ENCODE measurements at regions not wholly inside any gene's neighbourhood (a gene's known extent, or its start where the extent isn't known, plus 50 kb on each side); places are given as distances from the start of the nearest gene placed in this dataset.
"Not testable (repeated sequence)": the region's sequence is repeated elsewhere in the genome, so short reads cannot be mapped to it uniquely, and the experiment has no call there.

- no peak for DNase-seq
These were observed 127.7 kb downstream of the ALDH8A1 start for GRCh38 chr6:134821928-134822864.

GRCh38 chr6:134821397-134821796, 128.5 kb downstream of the ALDH8A1 start:
- DNase-seq: no peak

GRCh38 chr6:134819863-134820800, 129.8 kb downstream of the ALDH8A1 start:
- no peak for DNase-seq

- DNase-seq: no peak
These were observed 130.7 kb downstream of the ALDH8A1 start for GRCh38 chr6:134819236-134819635.

- no peak for DNase-seq
These were observed 132.5 kb downstream of the ALDH8A1 start for GRCh38 chr6:134817448-134817847.

- DNase-seq: no peak
These were observed 133.1 kb downstream of the ALDH8A1 start for GRCh38 chr6:134816780-134817179.

GRCh38 chr6:134816300-134816699, 133.6 kb downstream of the ALDH8A1 start:
- DNase-seq: no peak

GRCh38 chr6:134814076-134814695, 135.7 kb downstream of the ALDH8A1 start:
- no peak for DNase-seq

- no peak for DNase-seq
These were observed 136.8 kb downstream of the ALDH8A1 start for GRCh38 chr6:134813146-134813545.

GRCh38 chr6:134810402-134810801, 139.5 kb downstream of the ALDH8A1 start:
- no peak for DNase-seq

- no peak for DNase-seq
These were observed 140.8 kb downstream of the ALDH8A1 start for GRCh38 chr6:134809130-134809529.

GRCh38 chr6:134806180-134806798, 143.6 kb downstream of the ALDH8A1 start:
- no peak for DNase-seq

GRCh38 chr6:134805168-134805567, 144.7 kb downstream of the ALDH8A1 start:
- no peak for DNase-seq

GRCh38 chr6:134804311-134804710, 145.6 kb downstream of the ALDH8A1 start:
- DNase-seq: not testable (repeated sequence)

- no peak for DNase-seq
These were observed 147.4 kb downstream of the ALDH8A1 start for GRCh38 chr6:134802426-134803058.

GRCh38 chr6:134797400-134798113, 152.3 kb downstream of the ALDH8A1 start:
- no peak for DNase-seq

GRCh38 chr6:134795691-134796090, 154.2 kb downstream of the ALDH8A1 start:
- no peak for DNase-seq

- DNase-seq: no peak
These were observed 154.9 kb downstream of the ALDH8A1 start for GRCh38 chr6:134795001-134795400.

- not testable (repeated sequence) for DNase-seq
These were observed 158.6 kb downstream of the ALDH8A1 start for GRCh38 chr6:134791243-134791843.

GRCh38 chr6:134787261-134787877, 162.5 kb downstream of the ALDH8A1 start:
- no peak for DNase-seq
